T follicular helper cell (primary cell): ENCODE measurements at regions not wholly inside any gene's neighbourhood (a gene's known extent, or its start where the extent isn't known, plus 50 kb on each side); places are given as distances from the start of the nearest gene placed in this dataset.
"Not testable (repeated sequence)": the region's sequence is repeated elsewhere in the genome, so short reads cannot be mapped to it uniquely, and the experiment has no call there.

Experiments used
- DNase-seq: peaks from one replicate; pipeline ENCODE4 v3.0.0-alpha.2; 2020; ENCODE audit warnings: low read depth

GRCh38 chr16:82300374-82300951 lies 130.4 kb upstream of the MPHOSPH6 start:
- DNase-seq: no peak

GRCh38 chr16:82298472-82298871 lies 128.4 kb upstream of the MPHOSPH6 start:
- DNase-seq: no peak

- DNase-seq: no peak
Measured at GRCh38 chr16:82295290-82296201, 125.5 kb upstream of the MPHOSPH6 start.

- DNase-seq: no peak
Measured at GRCh38 chr16:82293671-82294070, 123.6 kb upstream of the MPHOSPH6 start.

- DNase-seq: no peak
Measured at GRCh38 chr16:82287937-82288336, 117.9 kb upstream of the MPHOSPH6 start.

GRCh38 chr16:82282662-82283061 lies 112.6 kb upstream of the MPHOSPH6 start:
- no peak for DNase-seq

- DNase-seq: no peak
Measured at GRCh38 chr16:82281544-82281943, 111.5 kb upstream of the MPHOSPH6 start.

GRCh38 chr16:82280867-82281266 lies 110.8 kb upstream of the MPHOSPH6 start:
- DNase-seq: no peak

- not testable (repeated sequence) for DNase-seq
Measured at GRCh38 chr16:82275349-82275748, 105.3 kb upstream of the MPHOSPH6 start.

GRCh38 chr16:82271636-82272035 lies 101.6 kb upstream of the MPHOSPH6 start:
- DNase-seq: no peak

GRCh38 chr16:82267675-82268074 lies 97.7 kb upstream of the MPHOSPH6 start:
- DNase-seq: not testable (repeated sequence)

GRCh38 chr16:82265809-82266208 lies 95.8 kb upstream of the MPHOSPH6 start:
- DNase-seq: no peak

- no peak for DNase-seq
Measured at GRCh38 chr16:82264756-82265155, 94.7 kb upstream of the MPHOSPH6 start.

GRCh38 chr16:82263521-82264143 lies 93.6 kb upstream of the MPHOSPH6 start:
- DNase-seq: peak; percentile 24

- DNase-seq: no peak
Measured at GRCh38 chr16:82262244-82262643, 92.2 kb upstream of the MPHOSPH6 start.

GRCh38 chr16:82260212-82260795 lies 90.3 kb upstream of the MPHOSPH6 start:
- DNase-seq: no peak

GRCh38 chr16:82259731-82260130 lies 89.7 kb upstream of the MPHOSPH6 start:
- DNase-seq: no peak

GRCh38 chr16:82257990-82258389 lies 88.0 kb upstream of the MPHOSPH6 start:
- no peak for DNase-seq

GRCh38 chr16:82252582-82252981 lies 82.6 kb upstream of the MPHOSPH6 start:
- no peak for DNase-seq

- no peak for DNase-seq
Measured at GRCh38 chr16:82248677-82249076, 78.7 kb upstream of the MPHOSPH6 start.

- DNase-seq: no peak
Measured at GRCh38 chr16:82248012-82248656, 78.1 kb upstream of the MPHOSPH6 start.

GRCh38 chr16:82242201-82242600 lies 72.2 kb upstream of the MPHOSPH6 start:
- DNase-seq: no peak
